ENCODE measurements at regions not wholly inside any gene's neighbourhood (a gene's known extent, or its start where the extent isn't known, plus 50 kb on each side); places are given as distances from the start of the nearest gene placed in this dataset.

DNA sequence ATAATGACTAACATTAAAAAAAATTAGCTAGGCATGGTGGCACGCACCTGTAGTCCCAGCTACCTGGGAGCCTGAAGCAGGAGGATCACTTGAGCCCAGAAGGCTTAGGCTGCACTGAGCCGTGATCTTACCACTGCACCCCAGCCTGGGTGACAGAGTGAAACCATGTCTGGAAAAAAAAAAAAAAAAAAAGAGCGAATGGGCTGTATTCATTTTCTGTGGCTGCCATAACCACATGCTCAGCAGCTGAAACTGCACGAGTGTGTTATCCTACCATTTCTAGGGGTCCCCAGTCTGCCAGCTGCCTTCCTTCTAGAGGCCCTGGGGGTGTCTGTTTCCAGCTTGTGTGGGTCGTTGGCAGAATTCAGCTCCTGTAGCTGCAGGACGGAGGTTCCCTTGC lies 247.8 kb downstream of the EIPR1 start:
- Histone ChIP-seq H3K9me3 (0 out of 2 replicates have a peak, but pooled peaks cover 6% of the 10 kb centered on the region), H3K9ac (no peak overlapping the region), H3K4me2 (peak overlapping the region; percentile 63), H4K20me1 (no peaks in the 10 kb centered on the region), H3K4me3 (no peak overlapping the region), H3K36me3 (no peaks in the 10 kb centered on the region), H3K4me1 (peaks cover 68% of the 10 kb centered on the region), H3K27me3 (no peaks in the 10 kb centered on the region), H3K27ac (no peak overlapping the region)
- TF ChIP-seq Cebpa-rat (IDR thresholded peaks at IDR 0.05) = no peak

DNA sequence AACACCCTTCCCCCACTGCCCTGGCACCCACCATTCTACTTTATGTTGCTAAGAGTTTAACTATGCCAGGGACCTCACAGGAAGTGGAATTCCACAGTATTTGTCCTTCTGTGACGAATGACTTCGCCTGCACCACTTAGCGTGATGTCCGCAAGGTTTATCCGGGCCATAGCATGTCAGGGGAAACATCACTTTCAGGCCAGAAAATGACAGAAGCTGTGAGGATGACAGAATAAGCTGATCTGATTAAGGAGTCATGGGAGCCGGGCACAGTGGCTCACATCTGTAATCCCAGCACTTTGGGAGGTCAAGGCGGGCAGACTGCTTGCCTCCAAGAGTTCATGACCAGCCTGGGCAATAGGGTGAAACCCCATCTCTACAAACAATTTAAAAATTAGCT lies 248.8 kb downstream of the EIPR1 start:
- H3K4me2 ChIP-seq = peak overlapping the region; percentile 9; the same call in 1 of the 2 replicates
- H4K20me1 ChIP-seq = no peaks in the 10 kb centered on the region
- no peaks in the 10 kb centered on the region for H3K9me3 ChIP-seq
- no peak overlapping the region for H3K4me3 ChIP-seq
- TF ChIP-seq Cebpa-rat (IDR thresholded peaks at IDR 0.05) = no peak
- H3K4me1 ChIP-seq = peaks cover 68% of the 10 kb centered on the region
- no peak overlapping the region for H3K9ac ChIP-seq
- H3K27ac ChIP-seq = no peak overlapping the region
- H3K27me3 ChIP-seq = no peaks in the 10 kb centered on the region
- H3K36me3 ChIP-seq = no peaks in the 10 kb centered on the region

DNA sequence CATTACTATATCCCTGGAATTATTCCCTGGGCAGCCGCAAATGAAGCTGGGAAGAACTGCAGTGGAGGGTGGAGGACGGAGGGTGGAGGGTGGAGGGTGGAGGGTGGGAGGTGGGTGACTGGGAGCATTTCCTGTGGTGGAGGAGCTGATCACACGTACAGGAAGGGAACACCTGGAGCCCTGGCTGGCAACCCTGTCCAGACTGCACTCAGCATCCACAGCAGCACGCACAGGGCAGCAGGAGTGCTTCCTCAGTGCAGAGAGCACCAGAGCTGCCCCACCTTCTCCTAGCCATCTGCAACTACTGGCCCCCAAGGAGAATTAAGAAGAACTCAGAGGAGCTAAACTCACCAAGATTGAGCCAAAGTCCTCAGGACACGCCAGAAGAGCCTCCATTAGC lies 249.9 kb downstream of the EIPR1 start:
- no peaks in the 10 kb centered on the region for H3K36me3 ChIP-seq
- H3K9me3 ChIP-seq = no peaks in the 10 kb centered on the region
- H3K4me3 ChIP-seq = 0 out of 2 replicates have a peak overlapping the region, but pooled peaks have one; percentile 38
- no peak overlapping the region for H3K27ac ChIP-seq
- H4K20me1 ChIP-seq = no peaks in the 10 kb centered on the region
- H3K4me2 ChIP-seq = peak overlapping the region; percentile 76
- no peaks in the 10 kb centered on the region for H3K27me3 ChIP-seq
- no peak for TF ChIP-seq Cebpa-rat (IDR thresholded peaks at IDR 0.05)
- no peak overlapping the region for H3K9ac ChIP-seq
- peaks cover 66% of the 10 kb centered on the region for H3K4me1 ChIP-seq

- H3K27ac ChIP-seq = peak overlapping the region; percentile 57; the same call in 1 of the 2 replicates
- no peaks in the 10 kb centered on the region for H3K36me3 ChIP-seq
- H3K27me3 ChIP-seq = no peaks in the 10 kb centered on the region
- H4K20me1 ChIP-seq = no peaks in the 10 kb centered on the region
- peaks cover 60% of the 10 kb centered on the region for H3K4me1 ChIP-seq
- H3K4me2 ChIP-seq = peak overlapping the region; percentile 76
- no peaks in the 10 kb centered on the region for H3K9me3 ChIP-seq
- TF ChIP-seq Cebpa-rat (IDR thresholded peaks at IDR 0.05) = no peak
- H3K4me3 ChIP-seq = peak overlapping the region; percentile 38; the same call in 1 of the 2 replicates
- peak overlapping the region; percentile 47; the same call in 1 of the 2 replicates for H3K9ac ChIP-seq
These were observed 250.6 kb downstream of the EIPR1 start for GRCh38 chr2:3126911-3127621.

DNA sequence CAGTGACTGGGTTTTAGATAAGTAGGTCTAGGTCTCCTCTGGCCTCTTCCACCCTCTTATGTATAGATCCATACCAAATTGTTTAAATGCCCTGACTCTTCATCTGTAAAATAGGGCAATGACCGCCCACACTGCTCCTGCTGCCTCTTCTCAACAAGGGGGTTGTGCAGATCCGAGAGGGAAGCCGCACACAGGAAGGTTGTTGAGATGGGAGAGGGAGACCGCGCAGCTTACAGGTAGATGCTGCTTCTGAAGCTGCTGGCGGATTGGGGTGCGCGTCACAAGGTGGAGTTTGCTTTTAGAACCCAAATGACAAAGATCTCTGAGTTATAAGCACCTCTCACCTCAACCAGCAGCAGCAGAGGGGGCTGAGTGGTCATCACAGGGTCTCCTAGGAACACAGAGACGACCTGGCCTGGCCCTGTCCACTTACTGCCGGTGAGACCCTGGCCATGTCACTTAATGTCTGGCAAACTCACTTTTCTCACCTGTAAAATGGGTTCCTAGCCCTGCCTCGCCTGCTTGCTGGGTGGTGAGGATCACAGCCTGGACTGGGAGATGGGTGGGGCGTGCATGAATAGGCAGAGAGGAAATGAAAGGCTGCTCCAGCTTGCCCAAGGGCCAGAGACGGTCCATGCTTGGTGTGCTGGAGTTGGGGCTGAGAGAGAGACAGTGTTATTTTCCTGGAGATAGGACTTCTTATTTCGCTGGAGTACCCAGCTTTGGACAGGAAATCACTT lies 251.3 kb downstream of the EIPR1 start:
- Histone ChIP-seq H4K20me1 (no peaks in the 10 kb centered on the region), H3K4me2 (peak overlapping the region; percentile 76), H3K27ac (peak overlapping the region; percentile 57; the same call in 1 of the 2 replicates), H3K9me3 (peaks cover 1% of the 10 kb centered on the region; the same call in 1 of the 2 replicates), H3K9ac (peak overlapping the region; percentile 47; the same call in 1 of the 2 replicates), H3K36me3 (no peaks in the 10 kb centered on the region), H3K4me1 (peaks cover 53% of the 10 kb centered on the region), H3K27me3 (no peaks in the 10 kb centered on the region), H3K4me3 (no peak overlapping the region)
- no peak for TF ChIP-seq Cebpa-rat (IDR thresholded peaks at IDR 0.05)

DNA sequence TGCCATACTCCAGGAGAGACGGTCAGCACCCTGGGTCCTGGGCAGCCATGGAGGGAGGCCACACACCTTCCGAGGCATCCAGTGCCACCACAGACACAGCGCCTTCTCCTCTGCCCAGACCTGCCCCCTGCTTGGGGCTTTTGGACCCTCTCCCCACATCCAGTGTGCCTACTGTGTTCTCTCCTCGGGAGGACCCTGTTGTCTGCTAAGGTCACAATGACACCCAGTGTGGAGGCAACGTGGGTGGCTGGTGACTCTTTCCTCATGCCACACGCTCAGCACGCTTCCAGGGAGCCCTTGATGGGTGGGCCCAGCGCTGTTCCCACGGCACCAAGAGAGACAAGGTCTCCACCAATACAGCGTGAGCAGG lies 251.9 kb downstream of the EIPR1 start:
- Histone ChIP-seq H3K4me3 (no peak overlapping the region), H3K27ac (no peak overlapping the region), H3K4me2 (no peak overlapping the region), H3K9me3 (peaks cover 5% of the 10 kb centered on the region; the same call in 1 of the 2 replicates), H4K20me1 (no peaks in the 10 kb centered on the region), H3K9ac (no peak overlapping the region), H3K36me3 (no peaks in the 10 kb centered on the region), H3K4me1 (peaks cover 47% of the 10 kb centered on the region), H3K27me3 (no peaks in the 10 kb centered on the region)
- no peak for TF ChIP-seq Cebpa-rat (IDR thresholded peaks at IDR 0.05)

- no peak for TF ChIP-seq Cebpa-rat (IDR thresholded peaks at IDR 0.05)
- no peaks in the 10 kb centered on the region for H3K27me3 ChIP-seq
- no peak overlapping the region for H3K4me3 ChIP-seq
- peaks cover 41% of the 10 kb centered on the region for H3K4me1 ChIP-seq
- no peak overlapping the region for H3K4me2 ChIP-seq
- no peak overlapping the region for H3K9ac ChIP-seq
- H3K27ac ChIP-seq = no peak overlapping the region
- H3K36me3 ChIP-seq = no peaks in the 10 kb centered on the region
- peaks cover 9% of the 10 kb centered on the region; the same call in 1 of the 2 replicates for H3K9me3 ChIP-seq
- no peaks in the 10 kb centered on the region for H4K20me1 ChIP-seq
These were observed 252.4 kb downstream of the EIPR1 start for GRCh38 chr2:3125001-3125760.

- Histone ChIP-seq H3K4me1 (peaks cover 21% of the 10 kb centered on the region), H3K9ac (no peak overlapping the region), H3K4me2 (no peak overlapping the region), H3K9me3 (peaks cover 9% of the 10 kb centered on the region; the same call in 1 of the 2 replicates), H3K4me3 (no peak overlapping the region), H3K27me3 (no peaks in the 10 kb centered on the region), H3K36me3 (no peaks in the 10 kb centered on the region), H3K27ac (no peak overlapping the region), H4K20me1 (no peaks in the 10 kb centered on the region)
- TF ChIP-seq Cebpa-rat (IDR thresholded peaks at IDR 0.05) = no peak
These were observed 255.1 kb downstream of the EIPR1 start for GRCh38 chr2:3122525-3122924.

- no peaks in the 10 kb centered on the region for H4K20me1 ChIP-seq
- no peak for TF ChIP-seq Cebpa-rat (IDR thresholded peaks at IDR 0.05)
- no peak overlapping the region for H3K27ac ChIP-seq
- no peak overlapping the region for H3K9ac ChIP-seq
- H3K4me2 ChIP-seq = no peak overlapping the region
- H3K4me3 ChIP-seq = no peak overlapping the region
- H3K27me3 ChIP-seq = no peaks in the 10 kb centered on the region
- H3K9me3 ChIP-seq = peaks cover 9% of the 10 kb centered on the region; the same call in 1 of the 2 replicates
- H3K36me3 ChIP-seq = no peaks in the 10 kb centered on the region
- peaks cover 16% of the 10 kb centered on the region for H3K4me1 ChIP-seq
These were observed 256.0 kb downstream of the EIPR1 start for GRCh38 chr2:3121601-3122000.
